NCI-H226 (cell line): ENCODE measurements at regions not wholly inside any gene's neighbourhood (a gene's known extent, or its start where the extent isn't known, plus 50 kb on each side); places are given as distances from the start of the nearest gene placed in this dataset.
"Not testable (repeated sequence)": the region's sequence is repeated elsewhere in the genome, so short reads cannot be mapped to it uniquely, and the experiment has no call there.

Experiments
- DNase-seq: peaks from one replicate; pipeline ENCODE4 v3.0.0-alpha.2; 2015

GRCh38 chr5:172525307-172525995, 71.1 kb upstream of the SH3PXD2B start:
- no peak for DNase-seq

GRCh38 chr5:172524573-172525021, 70.3 kb upstream of the SH3PXD2B start:
- no peak for DNase-seq

GRCh38 chr5:172523146-172523745, 68.9 kb upstream of the SH3PXD2B start:
- DNase-seq, result no peak

DNA sequence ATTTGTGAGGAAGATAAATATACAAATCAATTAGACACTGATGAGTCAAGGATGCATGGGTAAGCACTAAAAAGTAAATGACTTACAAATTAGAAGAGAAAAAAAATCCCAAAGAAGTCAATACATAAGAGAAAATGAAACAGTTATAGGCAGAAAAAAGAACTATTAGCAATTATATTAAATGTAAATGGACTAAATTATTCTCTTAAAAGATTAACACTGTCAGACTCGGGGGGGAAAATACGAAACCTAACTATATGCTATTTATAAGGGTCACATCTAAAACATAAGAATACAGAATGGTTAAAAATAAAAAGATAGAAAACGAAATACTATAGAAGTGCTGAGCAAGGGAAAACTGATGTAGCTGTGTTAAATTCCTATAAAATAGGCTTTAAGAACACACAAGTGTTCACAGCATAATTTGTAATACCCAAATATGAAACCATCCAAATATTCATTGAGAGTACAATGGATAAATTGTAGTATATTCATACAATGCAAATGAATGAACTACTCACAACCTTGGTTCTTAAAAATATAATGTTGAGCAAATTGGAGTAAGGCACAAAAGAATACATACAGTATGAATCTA, 67.1 kb upstream of the SH3PXD2B start:
- no peak for DNase-seq

DNA sequence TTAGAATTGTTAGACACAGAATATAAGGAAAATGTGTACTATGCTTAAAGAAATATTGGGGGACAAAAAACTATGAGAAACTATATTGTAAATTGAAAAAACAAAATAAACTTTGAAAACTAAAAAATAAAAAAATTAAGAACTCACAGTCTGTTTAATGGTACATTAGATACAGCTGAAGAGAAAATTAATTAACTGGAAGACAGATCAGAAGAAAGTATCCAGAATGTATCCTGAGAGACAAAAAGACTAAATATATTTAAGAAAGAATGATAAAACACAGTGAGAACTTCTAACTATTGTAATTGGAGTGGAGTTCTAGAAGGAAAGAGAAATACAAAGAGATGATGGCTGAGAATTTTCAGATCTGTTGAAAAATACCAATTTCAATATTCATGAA, 57.6 kb upstream of the SH3PXD2B start:
- DNase-seq, result no peak

DNA sequence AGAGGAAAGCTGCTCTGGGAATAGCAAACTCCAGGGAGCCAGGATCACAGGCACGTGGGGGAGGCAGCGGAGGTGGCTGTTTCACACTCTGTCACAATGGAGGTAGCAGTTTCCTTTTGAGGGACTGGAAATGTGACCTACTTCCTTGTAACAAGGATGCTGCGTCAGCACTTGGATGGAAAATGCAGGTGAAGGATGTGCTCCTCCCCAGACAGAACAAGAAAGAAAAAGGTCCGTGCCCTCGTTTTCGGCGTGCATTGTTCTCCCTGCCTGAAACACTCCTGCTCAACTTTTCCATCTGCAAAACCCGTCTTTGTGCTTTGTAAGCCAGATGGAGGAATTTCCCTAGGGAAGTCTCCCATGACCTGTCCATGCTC, 55.1 kb upstream of the SH3PXD2B start:
- no peak for DNase-seq

GRCh38 chr5:172508471-172509404, 54.4 kb upstream of the SH3PXD2B start:
- no peak for DNase-seq

GRCh38 chr5:172507485-172507884, 53.2 kb upstream of the SH3PXD2B start:
- not testable (repeated sequence) for DNase-seq

- DNase-seq, result no peak
Observed at GRCh38 chr5:172506921-172507320, 52.6 kb upstream of the SH3PXD2B start.

DNA sequence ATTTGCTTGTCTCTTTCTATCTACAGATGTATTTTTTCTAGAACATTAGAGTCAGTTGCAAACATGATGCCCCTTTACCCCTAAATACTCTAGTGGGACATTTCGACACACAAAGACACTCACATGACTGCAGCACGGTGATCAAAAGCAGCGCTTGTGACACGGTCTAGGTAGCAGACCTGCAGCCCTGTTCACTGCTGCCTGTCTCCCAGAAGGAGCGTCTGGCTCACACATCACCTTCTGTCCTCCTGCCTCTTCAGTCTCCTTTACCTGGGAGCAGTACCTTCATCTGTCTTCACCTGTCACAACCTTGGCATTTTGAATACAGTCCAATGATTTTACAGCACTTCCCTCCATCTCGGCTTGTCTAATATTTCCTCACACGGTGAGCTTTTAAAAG, 51.9 kb upstream of the SH3PXD2B start:
- no peak for DNase-seq

GRCh38 chr5:172505845-172506244, 51.5 kb upstream of the SH3PXD2B start:
- DNase-seq, result no peak

DNA sequence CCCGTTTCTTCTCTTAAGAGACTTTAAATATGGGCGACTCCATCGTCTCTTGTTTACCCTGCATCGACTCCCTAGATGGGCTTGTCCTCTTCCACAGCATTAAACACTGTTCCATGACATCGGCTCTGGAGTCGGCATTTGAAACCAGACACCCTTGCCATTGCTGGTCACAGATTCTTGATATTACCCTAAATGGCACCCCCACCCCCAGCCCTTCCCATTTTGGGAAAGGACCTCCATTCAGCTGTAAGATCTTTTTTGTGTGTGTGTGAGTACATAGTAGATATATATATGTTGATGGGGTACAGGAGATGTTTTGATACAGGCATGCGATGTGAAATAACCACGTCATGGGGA, 51.1 kb upstream of the SH3PXD2B start:
- DNase-seq, result no peak

DNA sequence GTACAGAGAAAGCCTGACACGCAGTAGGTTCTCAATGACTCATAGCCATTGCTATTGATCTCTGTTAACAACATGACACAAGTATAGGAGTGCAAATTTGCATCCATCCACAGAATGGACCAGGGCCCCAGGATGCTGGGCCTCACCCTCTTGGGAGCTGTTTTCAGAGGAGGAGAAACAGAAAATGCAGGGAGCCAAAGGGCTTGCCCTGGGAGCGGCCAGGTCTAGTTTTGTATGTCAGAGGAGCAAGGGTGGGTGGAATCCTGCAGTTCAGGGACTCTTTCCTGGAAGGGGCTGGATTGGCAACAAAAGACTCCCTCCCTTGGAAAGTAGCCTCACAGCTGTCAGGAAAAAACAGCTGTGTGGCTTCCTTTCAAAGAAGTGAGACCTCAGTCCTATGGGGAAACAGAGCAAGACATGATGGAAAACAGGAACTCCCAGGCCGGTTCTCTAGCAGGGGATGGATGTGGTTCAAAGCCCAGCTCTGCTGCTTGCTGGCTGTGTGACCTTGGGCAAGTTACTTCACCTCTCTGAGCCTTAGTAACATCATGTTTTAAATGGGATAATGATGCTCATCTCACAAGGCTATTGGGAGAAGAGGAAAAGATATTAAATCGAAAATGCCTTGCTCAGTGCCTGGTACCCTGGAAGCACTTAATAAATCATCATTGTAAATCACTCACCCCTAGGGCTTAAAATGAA, 50.5 kb upstream of the SH3PXD2B start:
- DNase-seq, result no peak

DNA sequence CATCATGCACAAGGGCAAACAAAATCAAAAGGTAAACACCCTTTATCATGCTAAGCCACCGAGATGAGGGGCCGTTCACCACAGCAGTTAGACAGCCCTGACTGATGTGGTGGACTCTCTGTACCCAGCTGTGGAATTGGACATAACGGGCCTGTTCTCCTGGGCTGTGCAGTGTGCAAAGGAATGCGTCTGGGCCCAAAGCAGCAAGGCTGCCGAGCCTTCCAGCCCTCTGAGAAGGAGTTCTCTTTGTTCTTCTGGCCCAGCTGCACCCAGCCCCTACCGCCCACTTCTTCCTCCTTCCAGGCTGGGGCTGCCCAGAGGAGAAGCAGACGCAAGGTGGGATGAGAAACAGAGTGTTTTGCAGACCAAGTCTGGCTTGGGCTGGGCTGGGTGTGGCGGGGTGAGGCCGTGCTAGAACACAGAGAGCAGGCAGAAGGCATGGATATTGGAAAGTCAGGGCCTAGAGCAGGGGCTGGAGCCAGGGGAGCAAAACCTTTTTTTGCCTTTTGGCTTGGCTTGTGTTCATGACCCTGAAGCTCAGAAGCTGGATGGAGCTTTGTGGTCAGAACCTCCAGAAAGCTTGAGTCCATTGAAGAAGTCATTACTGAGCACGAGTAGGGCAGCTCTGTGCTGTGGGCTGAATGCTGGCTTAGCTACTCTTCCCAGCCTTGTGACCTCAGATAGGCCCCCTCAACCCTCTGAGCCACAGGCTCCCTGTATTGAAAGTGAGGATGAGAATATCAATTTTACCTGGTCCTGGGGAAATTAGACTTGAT, 49.8 kb upstream of the SH3PXD2B start:
- DNase-seq, result no peak
